ENCODE measurements at regions not wholly inside any gene's neighbourhood (a gene's known extent, or its start where the extent isn't known, plus 50 kb on each side); places are given as distances from the start of the nearest gene placed in this dataset.
"Not testable (repeated sequence)": the region's sequence is repeated elsewhere in the genome, so short reads cannot be mapped to it uniquely, and the experiment has no call there.

- DNase-seq, result no peak
Measured at GRCh38 chr2:199131136-199131655, 326.5 kb downstream of the SATB2 start.

DNA sequence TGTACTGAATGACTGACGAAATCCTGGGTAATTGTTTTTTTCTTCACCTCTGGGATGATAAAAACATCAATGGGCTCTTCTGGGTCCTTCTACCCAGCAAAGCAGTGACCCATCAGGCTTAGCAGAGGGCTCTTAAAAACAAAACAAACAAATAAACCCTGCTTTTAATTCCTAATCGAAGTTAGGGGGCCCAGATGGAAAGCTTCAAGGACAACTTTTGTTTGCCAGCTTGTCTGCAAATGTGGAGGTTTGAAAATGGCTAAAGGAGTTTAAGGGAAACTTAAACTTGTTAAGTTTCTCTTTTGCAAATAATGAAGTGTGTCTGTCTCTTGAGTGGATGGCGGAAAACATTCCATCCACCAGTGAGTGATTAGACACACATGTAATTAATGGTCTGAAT, 327.2 kb downstream of the SATB2 start:
- DNase-seq, result peak; percentile 39

- no peak for DNase-seq
Measured at GRCh38 chr2:199128476-199129229, 329.1 kb downstream of the SATB2 start.

DNA sequence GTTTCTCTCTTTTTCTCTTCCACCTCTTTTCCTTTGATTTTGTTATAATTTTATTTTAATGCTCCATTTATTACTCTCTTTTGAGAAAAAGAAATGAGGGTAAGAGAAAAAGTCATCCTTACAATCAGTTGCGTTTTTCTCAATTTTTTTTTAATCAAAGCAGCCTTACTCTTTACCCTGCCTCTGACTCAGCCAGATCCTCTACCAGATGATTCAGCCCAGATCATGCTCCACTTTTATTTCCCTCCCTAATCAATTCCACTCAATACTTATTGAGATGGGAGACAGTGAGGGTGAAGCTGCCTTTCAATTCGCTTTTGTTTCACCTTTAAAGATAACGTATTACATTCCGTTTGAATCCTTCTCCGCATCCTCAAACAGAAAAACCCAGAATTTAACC, 337.9 kb downstream of the SATB2 start:
- DNase-seq, result no peak

GRCh38 chr2:199118673-199119112, 339.0 kb downstream of the SATB2 start:
- DNase-seq, result no peak

GRCh38 chr2:199115169-199115568, 342.6 kb downstream of the SATB2 start:
- no peak for DNase-seq

DNA sequence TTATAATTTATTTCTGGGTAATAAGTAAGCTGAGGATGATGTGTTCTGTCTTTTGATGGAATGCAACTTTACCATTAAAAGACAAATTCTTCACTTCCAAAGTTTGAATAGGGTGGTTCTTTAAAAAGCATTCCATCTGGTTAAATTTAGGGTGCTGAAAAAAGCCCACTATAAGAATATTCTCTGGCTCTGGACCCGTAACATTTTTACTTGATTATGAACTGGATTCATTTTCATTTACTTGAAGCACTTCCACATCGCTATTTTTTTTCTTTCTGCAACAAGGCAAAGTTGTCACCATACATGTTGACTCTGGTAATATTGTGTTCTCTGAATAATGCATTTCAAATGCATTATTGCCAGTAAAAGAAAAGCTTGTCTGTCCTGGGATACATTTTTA, 344.6 kb downstream of the SATB2 start:
- no peak for DNase-seq

- no peak for DNase-seq
Measured at GRCh38 chr2:199111458-199111857, 346.3 kb downstream of the SATB2 start.

DNA sequence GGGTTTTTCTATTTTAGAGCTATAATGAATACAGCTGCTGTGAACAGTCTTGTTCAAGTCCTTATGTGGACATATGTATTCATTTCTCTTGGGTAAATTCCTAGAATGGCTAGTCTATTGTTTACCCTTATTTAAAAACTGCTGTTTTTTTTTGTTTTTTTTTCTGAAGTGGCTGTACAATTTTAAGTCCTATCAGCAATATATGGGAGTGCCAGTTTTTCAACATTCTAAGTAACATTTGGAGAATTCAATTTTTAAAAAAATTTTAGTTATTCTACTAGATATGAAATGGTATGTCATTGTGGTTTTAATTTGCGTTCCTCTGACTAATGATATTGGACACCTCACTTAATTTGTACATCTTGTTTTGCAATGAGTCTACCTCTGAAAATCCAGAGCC, 349.7 kb downstream of the SATB2 start:
- DNase-seq, result no peak

DNA sequence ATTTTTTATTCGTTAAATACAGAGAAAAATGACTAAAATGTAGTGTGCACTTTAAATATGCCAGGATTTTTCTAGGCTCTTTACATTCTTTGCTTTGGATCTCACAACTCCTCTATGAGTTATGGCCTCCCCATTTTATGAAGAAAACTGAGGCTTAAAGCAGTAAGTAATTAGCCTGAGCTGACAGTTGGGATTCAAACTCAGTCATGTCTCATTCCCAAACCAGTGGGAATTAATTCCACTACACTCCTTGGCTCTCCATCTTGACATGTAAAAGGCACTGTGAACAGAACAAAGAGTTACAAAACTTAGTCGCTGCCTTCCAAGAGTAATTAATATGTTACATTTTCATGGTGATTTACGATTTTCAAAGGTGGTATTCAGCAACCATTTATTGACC, 351.9 kb downstream of the SATB2 start:
- DNase-seq, result no peak

- no peak for DNase-seq
Measured at GRCh38 chr2:199101487-199101886, 356.3 kb downstream of the SATB2 start.

GRCh38 chr2:199100326-199101110, 357.2 kb downstream of the SATB2 start:
- no peak for DNase-seq

GRCh38 chr2:199092419-199092818, 365.3 kb downstream of the SATB2 start:
- no peak for DNase-seq

GRCh38 chr2:199085261-199085660, 372.5 kb downstream of the SATB2 start:
- no peak for DNase-seq

GRCh38 chr2:199070322-199070949, 387.3 kb downstream of the SATB2 start:
- DNase-seq, result no peak

GRCh38 chr2:199064201-199064600, 393.5 kb downstream of the SATB2 start:
- no peak for DNase-seq

DNA sequence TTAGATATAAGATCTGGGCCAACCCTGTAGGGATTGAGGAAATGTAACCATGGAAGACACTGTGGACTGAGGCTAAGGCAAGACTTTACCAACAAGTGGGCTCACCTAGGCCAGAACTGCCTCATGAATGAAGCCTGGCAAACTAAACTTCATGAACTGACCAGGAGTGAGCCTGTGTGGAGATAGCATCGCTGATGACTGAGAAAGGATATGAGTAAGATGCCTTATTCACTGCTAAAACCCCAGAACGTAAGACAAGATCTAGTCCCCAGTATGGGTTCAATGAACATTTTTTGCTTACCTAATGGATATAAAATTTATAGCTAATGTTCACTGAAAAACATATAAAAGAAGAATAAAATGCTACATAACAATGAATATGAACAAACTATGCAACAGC, 399.8 kb downstream of the SATB2 start:
- DNase-seq, result no peak

DNA sequence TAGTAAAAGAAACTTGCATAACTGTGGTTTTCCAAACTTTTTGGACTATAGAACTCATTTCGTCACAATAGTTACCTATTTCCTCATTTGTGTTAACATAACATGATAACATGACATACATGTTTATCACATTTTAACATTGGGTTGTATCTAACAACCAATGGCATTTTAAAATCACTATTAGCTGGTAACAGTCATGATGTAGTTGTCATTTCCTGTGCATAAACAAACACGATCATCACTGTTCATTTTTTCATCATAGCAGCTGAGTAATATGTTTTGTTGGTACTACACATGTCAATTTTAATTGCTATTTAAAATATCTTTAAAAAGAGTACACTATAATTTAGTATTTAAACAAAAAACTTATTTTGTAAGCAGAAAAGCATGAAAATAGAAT, 402.4 kb downstream of the SATB2 start:
- DNase-seq, result peak; percentile 25

- peak; percentile 31 for DNase-seq
Measured at GRCh38 chr2:199042660-199043379, 414.9 kb downstream of the SATB2 start.

- DNase-seq, result no peak
Measured at GRCh38 chr2:199040522-199040921, 417.2 kb downstream of the SATB2 start.

GRCh38 chr2:199033761-199034160, 424.0 kb downstream of the SATB2 start:
- not testable (repeated sequence) for DNase-seq

DNA sequence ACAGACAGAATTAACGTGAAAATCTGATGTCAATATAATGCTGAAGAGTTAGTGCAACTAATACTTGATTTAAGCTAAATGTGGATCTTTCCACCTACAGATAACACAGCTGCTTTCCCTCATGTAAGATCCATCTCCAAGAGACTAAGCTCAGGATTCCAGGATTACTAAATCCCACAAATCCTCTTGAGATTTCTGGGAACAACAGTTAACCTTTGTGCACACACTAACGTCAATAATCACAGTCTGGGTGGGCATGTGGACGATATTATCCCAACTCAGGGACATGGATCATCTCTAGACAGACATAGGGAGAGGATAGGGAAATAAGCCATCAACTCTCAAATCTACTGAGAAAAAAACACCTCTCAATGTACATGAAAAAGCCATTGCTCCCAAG, 432.6 kb downstream of the SATB2 start:
- no peak for DNase-seq

DNA sequence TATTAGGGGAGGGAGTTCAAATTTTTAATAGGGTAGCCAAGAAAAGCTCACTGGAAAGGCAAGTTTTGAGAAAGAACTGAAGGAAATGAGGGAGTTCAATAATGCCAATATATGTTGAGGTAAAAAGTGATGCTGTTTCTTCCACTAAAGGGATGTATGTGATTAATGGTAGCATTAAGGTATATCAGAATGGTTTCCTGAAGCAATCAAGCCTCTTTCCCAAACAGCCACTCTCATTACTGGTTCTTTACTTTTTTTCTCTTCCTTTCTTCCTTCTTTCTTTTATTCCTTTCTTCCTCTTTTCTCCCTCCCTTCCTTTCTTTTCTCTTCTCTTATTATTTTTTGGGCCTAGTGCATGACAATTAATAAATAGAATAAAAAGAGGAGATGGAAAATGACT, 433.5 kb downstream of the SATB2 start:
- DNase-seq, result no peak
